ENCODE measurements at regions not wholly inside any gene's neighbourhood (a gene's known extent, or its start where the extent isn't known, plus 50 kb on each side); places are given as distances from the start of the nearest gene placed in this dataset.

- peaks cover 10% of the 10 kb centered on the region in 2 donors for H3K9me3 Mint-ChIP-seq
- H3K4me3 Mint-ChIP-seq = no peak overlapping the region
- DNase-seq (no peak), ATAC-seq (replicated peaks) (no peak)
- no peak overlapping the region for H3K27ac Mint-ChIP-seq
- H3K27me3 Mint-ChIP-seq = no peaks in the 10 kb centered on the region
- H3K36me3 Mint-ChIP-seq = no peaks in the 10 kb centered on the region
- H3K4me1 Mint-ChIP-seq = no peaks in the 10 kb centered on the region
Observed at GRCh38 chr5:15249152-15249551, 250.8 kb upstream of the FBXL7 start.

- ATAC-seq (replicated peaks) (no peak), DNase-seq (no peak)
- Mint-ChIP-seq H3K4me3 (no peak overlapping the region), H3K27ac (no peak overlapping the region), H3K36me3 (no peaks in the 10 kb centered on the region), H3K27me3 (no peaks in the 10 kb centered on the region), H3K4me1 (no peaks in the 10 kb centered on the region), H3K9me3 (peaks cover 10% of the 10 kb centered on the region in 2 donors)
Observed at GRCh38 chr5:15248731-15249130, 251.2 kb upstream of the FBXL7 start.

GRCh38 chr5:15245913-15246312 lies 254.1 kb upstream of the FBXL7 start:
- ATAC-seq (replicated peaks) = no peak
- Mint-ChIP-seq H3K4me3 (no peak overlapping the region), H3K27me3 (no peaks in the 10 kb centered on the region), H3K27ac (no peak overlapping the region), H3K4me1 (no peaks in the 10 kb centered on the region), H3K36me3 (no peaks in the 10 kb centered on the region), H3K9me3 (peaks cover 10% of the 10 kb centered on the region in 2 donors)
- no peak for DNase-seq

GRCh38 chr5:15243301-15244020 lies 256.5 kb upstream of the FBXL7 start:
- H3K9me3 Mint-ChIP-seq = peaks cover 10 to 20% of the 10 kb centered on the region in 2 donors
- no peaks in the 10 kb centered on the region for H3K27me3 Mint-ChIP-seq
- H3K4me3 Mint-ChIP-seq = no peak overlapping the region
- no peaks in the 10 kb centered on the region for H3K4me1 Mint-ChIP-seq
- no peak for DNase-seq
- H3K36me3 Mint-ChIP-seq = no peaks in the 10 kb centered on the region
- no peak for ATAC-seq (replicated peaks)
- H3K27ac Mint-ChIP-seq = no peak overlapping the region

GRCh38 chr5:15241216-15241821 lies 258.7 kb upstream of the FBXL7 start:
- ATAC-seq (replicated peaks) (no peak), DNase-seq (no peak)
- Mint-ChIP-seq H3K4me3 (no peak overlapping the region), H3K4me1 (no peaks in the 10 kb centered on the region), H3K9me3 (peaks cover 15 to 22% of the 10 kb centered on the region in 2 donors), H3K27me3 (no peaks in the 10 kb centered on the region), H3K27ac (no peak overlapping the region), H3K36me3 (no peaks in the 10 kb centered on the region)

GRCh38 chr5:15238006-15238405 lies 262.0 kb upstream of the FBXL7 start:
- no peak for ATAC-seq (replicated peaks)
- no peak overlapping the region for H3K4me3 Mint-ChIP-seq
- H3K27ac Mint-ChIP-seq = no peak overlapping the region
- DNase-seq = no peak
- H3K9me3 Mint-ChIP-seq = peaks cover 5 to 17% of the 10 kb centered on the region in 2 donors
- no peaks in the 10 kb centered on the region for H3K4me1 Mint-ChIP-seq
- H3K27me3 Mint-ChIP-seq = no peaks in the 10 kb centered on the region
- H3K36me3 Mint-ChIP-seq = no peaks in the 10 kb centered on the region

- Mint-ChIP-seq H3K4me1 (no peaks in the 10 kb centered on the region), H3K4me3 (no peak overlapping the region), H3K27ac (no peak overlapping the region), H3K27me3 (no peaks in the 10 kb centered on the region), H3K9me3 (peaks cover 5 to 17% of the 10 kb centered on the region in 2 donors), H3K36me3 (no peaks in the 10 kb centered on the region)
- DNase-seq (no peak), ATAC-seq (replicated peaks) (no peak)
Observed at GRCh38 chr5:15236911-15237508, 263.0 kb upstream of the FBXL7 start.

GRCh38 chr5:15234911-15235310 lies 265.1 kb upstream of the FBXL7 start:
- no peak for ATAC-seq (replicated peaks)
- H3K27ac Mint-ChIP-seq = no peak overlapping the region
- no peaks in the 10 kb centered on the region for H3K36me3 Mint-ChIP-seq
- H3K27me3 Mint-ChIP-seq = no peaks in the 10 kb centered on the region
- H3K4me3 Mint-ChIP-seq = no peak overlapping the region
- H3K9me3 Mint-ChIP-seq = peaks cover 9 to 15% of the 10 kb centered on the region in 2 donors
- no peak for DNase-seq
- H3K4me1 Mint-ChIP-seq = no peaks in the 10 kb centered on the region

GRCh38 chr5:15234366-15234765 lies 265.6 kb upstream of the FBXL7 start:
- no peak for DNase-seq
- no peak for ATAC-seq (replicated peaks)
- no peaks in the 10 kb centered on the region for H3K36me3 Mint-ChIP-seq

GRCh38 chr5:15233566-15233965 lies 266.4 kb upstream of the FBXL7 start:
- H3K4me3 Mint-ChIP-seq = no peak overlapping the region
- DNase-seq = no peak
- no peak overlapping the region for H3K27ac Mint-ChIP-seq
- H3K9me3 Mint-ChIP-seq = peaks cover 8 to 9% of the 10 kb centered on the region in 2 donors
- no peaks in the 10 kb centered on the region for H3K36me3 Mint-ChIP-seq
- no peak for ATAC-seq (replicated peaks)
- H3K4me1 Mint-ChIP-seq = no peaks in the 10 kb centered on the region
- H3K27me3 Mint-ChIP-seq = no peaks in the 10 kb centered on the region

More at GRCh38 chr5:15234366-15234765, 265.6 kb upstream of the FBXL7 start:
- no peak overlapping the region for H3K27ac Mint-ChIP-seq
- H3K4me3 Mint-ChIP-seq = no peak overlapping the region
- no peaks in the 10 kb centered on the region for H3K4me1 Mint-ChIP-seq
- H3K9me3 Mint-ChIP-seq = peaks cover 9 to 10% of the 10 kb centered on the region in 2 donors
- H3K27me3 Mint-ChIP-seq = no peaks in the 10 kb centered on the region

- Mint-ChIP-seq H3K36me3 (no peaks in the 10 kb centered on the region), H3K4me3 (no peak overlapping the region), H3K27me3 (no peaks in the 10 kb centered on the region), H3K27ac (no peak overlapping the region), H3K9me3 (peaks cover 2 to 8% of the 10 kb centered on the region in 2 donors), H3K4me1 (no peaks in the 10 kb centered on the region)
- no peak for DNase-seq
- no peak for ATAC-seq (replicated peaks)
Observed at GRCh38 chr5:15222156-15222555, 277.8 kb upstream of the FBXL7 start.

GRCh38 chr5:15220642-15221173 lies 279.3 kb upstream of the FBXL7 start:
- no peak for ATAC-seq (replicated peaks)
- Mint-ChIP-seq H3K9me3 (peaks cover 5 to 10% of the 10 kb centered on the region in 2 donors), H3K27ac (no peak overlapping the region), H3K27me3 (no peaks in the 10 kb centered on the region), H3K36me3 (no peaks in the 10 kb centered on the region), H3K4me3 (no peak overlapping the region), H3K4me1 (no peaks in the 10 kb centered on the region)
- DNase-seq = no peak

- no peak overlapping the region for H3K27ac Mint-ChIP-seq
- no peaks in the 10 kb centered on the region for H3K27me3 Mint-ChIP-seq
- H3K9me3 Mint-ChIP-seq = peaks cover 3 to 5% of the 10 kb centered on the region in 2 donors
- no peaks in the 10 kb centered on the region for H3K36me3 Mint-ChIP-seq
- DNase-seq (no peak), ATAC-seq (replicated peaks) (no peak)
- H3K4me1 Mint-ChIP-seq = no peaks in the 10 kb centered on the region
- H3K4me3 Mint-ChIP-seq = no peak overlapping the region
Observed at GRCh38 chr5:15215056-15215455, 284.9 kb upstream of the FBXL7 start.

- Mint-ChIP-seq H3K4me3 (no peak overlapping the region), H3K4me1 (no peaks in the 10 kb centered on the region), H3K27ac (no peak overlapping the region), H3K27me3 (no peaks in the 10 kb centered on the region), H3K36me3 (no peaks in the 10 kb centered on the region), H3K9me3 (peaks cover 3 to 5% of the 10 kb centered on the region in 2 donors)
- ATAC-seq (replicated peaks) (no peak), DNase-seq (no peak)
Observed at GRCh38 chr5:15214010-15214409, 286.0 kb upstream of the FBXL7 start.
